ENCODE measurements at regions not wholly inside any gene's neighbourhood (a gene's known extent, or its start where the extent isn't known, plus 50 kb on each side); places are given as distances from the start of the nearest gene placed in this dataset.

DNA sequence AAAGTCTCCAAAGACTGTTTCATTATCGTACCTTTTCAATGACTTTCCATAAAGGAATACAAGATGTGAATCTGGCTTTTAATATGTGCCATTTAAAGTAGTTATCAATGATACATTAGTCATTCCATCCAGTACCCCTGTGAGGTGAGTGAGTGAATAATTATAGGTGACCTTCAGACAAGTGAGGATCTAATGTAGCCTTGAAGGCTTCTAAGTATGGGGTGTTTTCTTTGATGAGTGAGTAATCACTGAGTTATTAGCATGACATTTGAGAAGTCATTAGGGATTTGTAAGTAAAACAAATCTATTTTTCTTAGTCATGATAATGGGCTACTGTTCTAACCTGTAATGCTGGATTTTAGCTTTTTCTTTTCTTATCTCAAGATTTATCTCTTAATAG is 831.4 kb downstream of the ADGRL2 start:
- no peak for TF ChIP-seq POLR2A (IDR thresholded peaks at IDR 0.05)
- TF ChIP-seq, protein P1, sequence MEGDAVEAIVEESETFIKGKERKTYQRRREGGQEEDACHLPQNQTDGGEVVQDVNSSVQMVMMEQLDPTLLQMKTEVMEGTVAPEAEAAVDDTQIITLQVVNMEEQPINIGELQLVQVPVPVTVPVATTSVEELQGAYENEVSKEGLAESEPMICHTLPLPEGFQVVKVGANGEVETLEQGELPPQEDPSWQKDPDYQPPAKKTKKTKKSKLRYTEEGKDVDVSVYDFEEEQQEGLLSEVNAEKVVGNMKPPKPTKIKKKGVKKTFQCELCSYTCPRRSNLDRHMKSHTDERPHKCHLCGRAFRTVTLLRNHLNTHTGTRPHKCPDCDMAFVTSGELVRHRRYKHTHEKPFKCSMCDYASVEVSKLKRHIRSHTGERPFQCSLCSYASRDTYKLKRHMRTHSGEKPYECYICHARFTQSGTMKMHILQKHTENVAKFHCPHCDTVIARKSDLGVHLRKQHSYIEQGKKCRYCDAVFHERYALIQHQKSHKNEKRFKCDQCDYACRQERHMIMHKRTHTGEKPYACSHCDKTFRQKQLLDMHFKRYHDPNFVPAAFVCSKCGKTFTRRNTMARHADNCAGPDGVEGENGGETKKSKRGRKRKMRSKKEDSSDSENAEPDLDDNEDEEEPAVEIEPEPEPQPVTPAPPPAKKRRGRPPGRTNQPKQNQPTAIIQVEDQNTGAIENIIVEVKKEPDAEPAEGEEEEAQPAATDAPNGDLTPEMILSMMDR (IDR thresholded peaks at IDR 0.05): no peak
- no peak for TF ChIP-seq EP300 (IDR thresholded peaks at IDR 0.05)
- TF ChIP-seq POLR2AphosphoS5 (IDR thresholded peaks at IDR 0.05): no peak

Data from upper lobe of left lung (tissue), 4 donors.